Thyroid gland (tissue), 4 donors: ENCODE measurements at regions not wholly inside any gene's neighbourhood (a gene's known extent, or its start where the extent isn't known, plus 50 kb on each side); places are given as distances from the start of the nearest gene placed in this dataset.

Experiments
- CTCF ChIP-seq, 6 experiments: fragments of 200-600 bp in 3 of 6; fragments of 450-650 bp in 3 of 6; sonication (generic) in 3 of 6; IDR thresholded peaks; one replicate each; pipeline ENCODE4 v1.5.1; 2016 to 2019; ENCODE audit warnings: antibody characterized with exemption in 6 of 6, mild to moderate bottlenecking in 2 of 6, inconsistent platforms in 1 of 6, moderate library complexity in 1 of 6
- POLR2A ChIP-seq, 2 donors: fragments of 450-650 bp; IDR thresholded peaks; one replicate each; pipeline ENCODE4 v1.6.1; 2017; ENCODE audit warnings: antibody characterized with exemption in 2 of 2, mild to moderate bottlenecking in 2 of 2, moderate library complexity in 1 of 2

- TF ChIP-seq CTCF (IDR thresholded peaks at IDR 0.05) (no peak), POLR2A (IDR thresholded peaks at IDR 0.05) (no peak)
Measured at GRCh38 chr19:31498781-31499180, 149.5 kb upstream of the TSHZ3 start.
